Activated effector memory CD4-positive, alpha-beta T cell treated with Interleukin-2 at 50 U/mL for 16 hours (primary cell): ENCODE measurements at regions not wholly inside any gene's neighbourhood (a gene's known extent, or its start where the extent isn't known, plus 50 kb on each side); places are given as distances from the start of the nearest gene placed in this dataset.

ENCODE experiments used
- DNase-seq: peaks from one replicate; pipeline ENCODE4 v3.0.0-alpha.2; 2020

- DNase-seq = no peak
Measured at GRCh38 chr2:6370753-6371551, 494.8 kb downstream of the CMPK2 start.

- DNase-seq = no peak
Measured at GRCh38 chr2:6372317-6372901, 493.3 kb downstream of the CMPK2 start.

- DNase-seq = no peak
Measured at GRCh38 chr2:6381326-6381725, 484.4 kb downstream of the CMPK2 start.

- DNase-seq = no peak
Measured at GRCh38 chr2:6384341-6384740, 481.4 kb downstream of the CMPK2 start.

DNA sequence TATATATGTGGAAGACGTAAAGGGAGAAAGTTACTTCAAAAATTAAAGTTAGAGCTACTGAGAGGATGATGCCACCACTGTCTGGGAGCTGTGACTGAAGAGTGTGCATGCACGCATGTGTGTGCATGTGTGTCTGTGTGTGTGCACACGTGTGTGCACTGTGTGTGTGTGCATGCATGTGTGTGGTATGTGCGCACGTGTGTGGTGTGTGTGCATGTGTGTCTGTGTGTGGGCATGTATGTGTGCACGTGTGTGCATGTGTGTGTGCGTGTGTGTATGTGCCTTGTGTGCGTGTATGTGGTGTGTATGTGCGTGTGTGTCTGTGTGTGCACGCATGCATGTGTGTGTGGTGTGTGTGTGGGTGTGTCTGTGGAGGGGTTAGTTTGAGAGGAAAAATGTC is 473.4 kb downstream of the CMPK2 start:
- DNase-seq = no peak

GRCh38 chr2:6392966-6393365 is 472.7 kb downstream of the CMPK2 start:
- DNase-seq = no peak

GRCh38 chr2:6393819-6394218 is 471.9 kb downstream of the CMPK2 start:
- DNase-seq = no peak

DNA sequence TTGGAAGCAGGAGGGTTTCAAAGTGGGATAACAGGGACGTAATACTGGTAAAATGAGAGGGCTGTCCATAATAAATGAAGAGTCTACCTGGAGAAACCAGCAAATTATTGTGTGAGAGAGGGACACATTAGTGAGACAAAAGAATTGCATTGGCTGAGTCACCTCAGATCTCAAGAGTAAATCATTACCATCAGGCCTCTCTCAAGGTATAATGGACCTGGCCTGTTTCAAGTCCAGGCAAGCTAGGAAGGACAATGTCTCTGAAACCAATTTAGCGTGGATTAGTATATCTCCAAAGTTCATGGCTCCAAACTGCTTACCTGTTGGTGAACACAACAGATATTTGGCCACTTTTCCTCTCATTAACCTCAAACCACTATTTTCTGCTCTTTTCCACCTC is 471.4 kb downstream of the CMPK2 start:
- no peak for DNase-seq

- no peak for DNase-seq
Measured at GRCh38 chr2:6398421-6398820, 467.3 kb downstream of the CMPK2 start.

- DNase-seq = no peak
Measured at GRCh38 chr2:6401301-6401700, 464.4 kb downstream of the CMPK2 start.

DNA sequence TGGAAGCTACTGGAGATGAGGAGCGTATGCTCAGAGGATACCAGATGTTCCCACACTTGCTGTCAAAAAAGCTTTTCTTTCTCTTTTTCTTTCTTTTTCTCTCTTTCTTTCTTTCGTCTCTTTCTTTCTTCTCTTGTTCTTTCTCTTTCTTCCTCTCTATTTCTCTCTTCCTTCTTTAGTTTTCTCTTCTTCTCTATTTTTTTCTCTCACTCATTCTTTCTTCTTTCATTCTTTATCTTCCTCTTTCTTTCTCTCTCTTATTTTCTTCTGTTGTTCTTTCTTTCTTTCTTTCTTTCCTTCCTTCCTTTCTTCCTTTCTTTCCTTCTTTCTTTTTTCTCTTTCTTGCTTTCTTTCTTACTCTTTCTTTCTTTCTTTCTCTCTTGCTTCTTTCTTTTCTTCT is 457.6 kb downstream of the CMPK2 start:
- no peak for DNase-seq

- DNase-seq = no peak
Measured at GRCh38 chr2:6410313-6410712, 455.4 kb downstream of the CMPK2 start.

DNA sequence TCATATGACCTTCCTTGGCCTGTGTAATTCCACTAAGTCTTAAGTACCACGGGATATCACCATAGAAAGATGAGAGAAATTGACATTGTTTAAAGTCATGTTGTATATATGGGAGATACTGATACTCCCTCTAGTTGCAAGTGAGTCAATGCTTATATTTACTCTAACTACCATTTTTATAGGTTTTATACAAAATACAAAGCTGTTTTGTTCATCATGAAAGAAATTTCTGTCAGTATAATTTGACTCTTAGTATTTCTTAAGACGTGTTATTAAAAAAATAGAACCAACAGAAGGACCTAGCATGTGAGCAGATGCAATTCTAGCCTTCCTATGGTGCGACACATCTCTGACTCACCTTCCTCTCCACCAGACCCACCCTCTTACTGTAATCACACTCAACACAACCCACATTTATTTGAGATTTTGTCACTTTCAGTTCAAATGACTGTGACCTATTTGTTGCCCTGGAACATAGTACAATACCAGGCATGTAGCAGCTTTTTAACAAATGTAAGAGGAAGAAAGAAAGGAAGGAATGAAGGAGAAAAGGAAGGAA is 453.1 kb downstream of the CMPK2 start:
- DNase-seq = no peak

- DNase-seq = no peak
Measured at GRCh38 chr2:6417050-6417449, 448.7 kb downstream of the CMPK2 start.

- DNase-seq = no peak
Measured at GRCh38 chr2:6418291-6418690, 447.4 kb downstream of the CMPK2 start.

GRCh38 chr2:6421138-6421730 is 444.5 kb downstream of the CMPK2 start:
- no peak for DNase-seq

DNA sequence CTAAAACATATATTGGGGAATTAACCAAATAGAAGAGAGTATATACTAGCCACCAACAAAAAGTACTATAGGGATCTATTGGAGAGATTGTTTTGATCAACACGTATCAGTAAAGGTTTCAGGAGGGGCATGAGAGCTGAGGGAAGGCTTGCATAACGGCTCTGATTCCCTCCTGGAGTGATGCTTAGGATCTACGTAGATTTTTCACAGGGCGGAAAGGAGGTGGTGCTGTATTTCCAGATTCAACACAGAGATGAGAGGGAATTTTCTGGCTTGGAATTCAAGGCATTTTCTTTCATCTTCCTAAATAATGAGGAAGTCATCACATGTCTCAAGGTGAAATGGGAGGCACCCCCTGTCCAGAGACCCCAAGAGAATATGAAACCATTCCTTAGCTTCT is 443.8 kb downstream of the CMPK2 start:
- DNase-seq = no peak

DNA sequence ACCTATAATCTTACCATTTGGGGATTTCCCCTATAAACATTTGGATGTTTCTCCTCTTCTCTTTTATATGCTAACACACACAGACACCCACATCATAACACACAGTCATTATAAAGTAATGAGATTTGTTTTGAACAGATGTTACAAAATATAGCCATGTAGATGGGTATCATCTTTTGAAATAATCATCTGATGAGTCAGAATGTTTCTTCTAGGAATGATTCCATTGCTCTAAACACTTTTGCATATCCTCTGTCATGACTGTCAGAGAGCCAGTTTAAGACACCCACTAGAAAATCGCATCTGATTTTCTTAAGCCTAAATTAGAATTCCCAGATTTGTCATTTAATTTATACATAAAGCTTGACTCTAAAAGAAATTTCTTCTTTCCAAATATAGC is 442.6 kb downstream of the CMPK2 start:
- no peak for DNase-seq

DNA sequence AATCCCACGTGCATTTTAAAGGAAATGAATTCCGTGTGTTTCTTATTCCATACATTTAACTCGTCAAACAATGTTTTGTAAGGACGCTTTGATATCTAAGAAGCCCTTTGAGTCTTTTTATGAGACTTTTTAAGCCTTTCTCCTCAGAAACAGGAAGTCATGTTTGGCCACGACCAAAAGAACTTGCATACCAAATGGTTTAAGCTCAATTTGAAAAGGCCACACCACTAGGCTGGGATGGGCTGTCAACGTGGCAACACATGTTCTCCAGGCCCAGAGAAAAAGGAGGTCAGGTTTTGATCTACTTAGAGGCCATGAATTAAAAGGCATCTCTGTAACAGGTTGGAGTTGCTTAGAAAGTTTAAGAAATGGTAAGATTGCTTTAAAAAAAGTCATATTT is 441.8 kb downstream of the CMPK2 start:
- no peak for DNase-seq

- DNase-seq = no peak
Measured at GRCh38 chr2:6425032-6425431, 440.7 kb downstream of the CMPK2 start.

- no peak for DNase-seq
Measured at GRCh38 chr2:6429210-6429986, 436.3 kb downstream of the CMPK2 start.

GRCh38 chr2:6434438-6434837 is 431.3 kb downstream of the CMPK2 start:
- no peak for DNase-seq

DNA sequence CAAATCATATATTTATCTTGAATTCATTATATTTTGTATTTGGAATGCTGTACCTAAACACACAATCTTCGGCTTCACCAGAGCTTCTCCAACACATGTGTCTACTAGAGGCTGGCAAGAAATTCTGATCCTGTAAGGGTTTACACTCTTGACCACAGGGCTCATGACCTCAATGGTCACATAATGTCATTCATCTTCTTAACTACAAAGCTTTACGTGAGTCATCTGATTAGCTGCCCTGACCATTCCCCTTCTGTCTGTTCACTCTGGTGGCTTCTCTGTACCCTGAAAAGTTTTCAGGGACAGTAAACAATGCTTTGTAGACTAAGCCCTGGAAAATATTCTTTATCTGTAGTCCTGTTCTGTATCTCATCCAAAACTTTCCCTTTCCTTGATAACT is 423.9 kb downstream of the CMPK2 start:
- DNase-seq = no peak
